Panc1 (cell line): ENCODE measurements at regions not wholly inside any gene's neighbourhood (a gene's known extent, or its start where the extent isn't known, plus 50 kb on each side); places are given as distances from the start of the nearest gene placed in this dataset.
"Not testable (repeated sequence)": the region's sequence is repeated elsewhere in the genome, so short reads cannot be mapped to it uniquely, and the experiment has no call there.

ENCODE experiments used
- ATAC-seq: fragments of 200-7000 bp; cut with Tn5 transposase; 2 replicates; pipeline ENCODE4 v1.9.1; 2020; ENCODE audit warnings: mild to moderate bottlenecking, moderate library complexity
- BruUV-seq: library from RNA; stranded (reverse); fragments of 400-500 nt; replicated peaks from 2 replicates; lab custom pipeline; 2021; lab: Mats Ljungman, UMichigan
- CTCF ChIA-PET: fragments of 300-600 bp; sonication (Branson Sonifier 250); formaldehyde crosslinking; loops from one replicate; lab custom pipeline; 2022; ENCODE audit warnings: antibody characterized with exemption; lab: Charles Lee
- POLR2A ChIA-PET: fragments of 300-600 bp; sonication (Branson Sonifier 250); formaldehyde crosslinking; loops from one replicate; lab custom pipeline; 2022; ENCODE audit warnings: antibody characterized with exemption; lab: Charles Lee
- DNase-seq: peaks from one replicate; pipeline ENCODE4 v3.0.0-alpha.2; 2010; ENCODE audit warnings: low read depth, low spot score
- H3K27ac ChIP-seq: 2 replicates; pipeline ENCODE4 v1.5.1; 2011; ENCODE audit warnings: mild to moderate bottlenecking, low read length, inconsistent platforms
- H3K27me3 ChIP-seq: fragments of 200-500 bp; sonication (Bioruptor generic); 2 replicates; pipeline ENCODE4 v1.6.0; 2014; ENCODE audit warnings: low read length, inconsistent platforms; ENCODE audit not compliant: control insufficient read depth, insufficient read depth
- H3K36me3 ChIP-seq: fragments of 200-500 bp; sonication (Bioruptor generic); 2 replicates; pipeline ENCODE4 v1.5.1; 2014; ENCODE audit warnings: inconsistent platforms, mild to moderate bottlenecking, low read length, moderate library complexity; ENCODE audit not compliant: control insufficient read depth, insufficient read depth
- H3K4me1 ChIP-seq: 2 replicates; pipeline ENCODE4 v1.5.1; 2011; ENCODE audit warnings: inconsistent platforms, mild to moderate bottlenecking, low read length, moderate library complexity; ENCODE audit not compliant: control insufficient read depth, insufficient read depth
- H3K4me3 ChIP-seq, 2 experiments: 2 replicates each; pipeline ENCODE4 v1.5.1; 2011 to 2012; ENCODE audit warnings: low read depth in 2 of 2, low read length in 2 of 2, mild to moderate bottlenecking in 2 of 2, inconsistent platforms in 1 of 2, moderate library complexity in 1 of 2
- H3K9me3 ChIP-seq: fragments of 200-500 bp; sonication (Bioruptor generic); 2 replicates; pipeline ENCODE4 v1.5.1; 2014; ENCODE audit warnings: low read depth, mild to moderate bottlenecking, inconsistent platforms, low read length, moderate library complexity; ENCODE audit not compliant: control insufficient read depth, insufficient read depth
- POLR2AphosphoS5 ChIP-seq: IDR thresholded peaks from 2 replicates; pipeline ENCODE4 v1.6.1; 2012; ENCODE audit warnings: mild to moderate bottlenecking, low read depth, low read length, moderate library complexity
- SIN3A ChIP-seq: IDR thresholded peaks from 2 replicates; pipeline ENCODE4 v1.6.1; 2012; ENCODE audit warnings: low read depth, mild to moderate bottlenecking, low read length, moderate library complexity, borderline replicate concordance; ENCODE audit not compliant: insufficient read depth
- TCF7L2 ChIP-seq: IDR thresholded peaks from 2 replicates; pipeline ENCODE4 v1.6.1; 2011; ENCODE audit warnings: mild to moderate bottlenecking, low read depth, low read length, inconsistent platforms
- in situ Hi-C: cut with HindIII; loops from 2 replicates; pipeline ENCODE4 v1.10.0; 2016; ENCODE audit warnings: low sequenced_read_pairs, low pct_unique_long_range_greater_than_20kb
- intact Hi-C: fragments of 100-400 bp; cut with micrococcal nuclease; formaldehyde crosslinking; loops from one replicate; pipeline ENCODE4 v1.10.0; 2022; ENCODE audit not compliant: unreplicated experiment
- TF ChIP-seq, protein P1 (sequence below), 2 experiments: IDR thresholded peaks; 2 replicates each; pipeline ENCODE4 v1.6.1; 2011 to 2012; ENCODE audit warnings: low read depth in 2 of 2, control low read depth in 1 of 2, low read length in 1 of 2, mild to moderate bottlenecking in 1 of 2, moderate library complexity in 1 of 2; ENCODE audit not compliant: insufficient read depth in 1 of 2
- TF ChIP-seq, protein P2 (sequence below): fragments of 450-650 bp; IDR thresholded peaks from 2 replicates; pipeline ENCODE4 v1.5.1; 2017; ENCODE audit warnings: mild to moderate bottlenecking

DNA sequence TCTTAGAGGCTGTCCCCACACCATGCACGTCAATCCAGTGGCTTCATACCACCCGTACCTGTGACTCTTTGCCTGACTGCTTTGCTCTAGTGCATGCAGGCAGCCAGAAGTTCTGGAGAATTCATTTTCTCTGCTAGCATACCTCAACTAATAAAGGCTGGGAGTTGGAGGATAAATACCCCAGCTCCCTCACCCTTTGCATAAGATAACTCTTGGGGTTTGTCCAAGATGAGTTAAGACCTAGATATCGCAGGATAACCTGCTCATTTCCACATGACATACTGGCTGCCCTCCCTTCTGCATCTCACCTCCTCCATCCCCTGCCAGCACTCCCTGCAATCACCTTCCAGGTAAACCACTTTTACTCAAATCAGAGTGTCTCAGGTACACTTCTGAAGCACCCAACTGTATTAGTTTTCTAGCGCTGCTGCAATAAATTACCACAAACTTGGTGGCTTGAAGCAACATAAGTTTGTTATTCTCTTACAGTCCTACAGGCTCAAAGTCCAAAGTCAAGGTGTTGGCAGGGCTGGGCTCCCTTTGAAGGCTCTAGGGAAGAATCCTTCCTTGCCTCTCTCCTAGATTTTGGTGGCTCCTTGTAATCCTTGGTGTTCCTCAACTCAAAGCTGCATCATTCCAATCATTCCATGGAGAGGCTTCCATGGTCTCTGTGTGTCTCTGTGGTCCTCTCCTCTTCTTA, 146.8 kb downstream of the CRLF3 start:
- no peak overlapping the region for H3K4me3 ChIP-seq
- H3K36me3 ChIP-seq = no peaks in the 10 kb centered on the region
- H3K9me3 ChIP-seq = no peaks in the 10 kb centered on the region
- no peaks in the 10 kb centered on the region for H3K4me1 ChIP-seq
- ChIA-PET POLR2A (no interaction called here), CTCF (no interaction called here)
- TF ChIP-seq TCF7L2 (no peak), POLR2AphosphoS5 (no peak), SIN3A (no peak)
- TF ChIP-seq, protein P1, sequence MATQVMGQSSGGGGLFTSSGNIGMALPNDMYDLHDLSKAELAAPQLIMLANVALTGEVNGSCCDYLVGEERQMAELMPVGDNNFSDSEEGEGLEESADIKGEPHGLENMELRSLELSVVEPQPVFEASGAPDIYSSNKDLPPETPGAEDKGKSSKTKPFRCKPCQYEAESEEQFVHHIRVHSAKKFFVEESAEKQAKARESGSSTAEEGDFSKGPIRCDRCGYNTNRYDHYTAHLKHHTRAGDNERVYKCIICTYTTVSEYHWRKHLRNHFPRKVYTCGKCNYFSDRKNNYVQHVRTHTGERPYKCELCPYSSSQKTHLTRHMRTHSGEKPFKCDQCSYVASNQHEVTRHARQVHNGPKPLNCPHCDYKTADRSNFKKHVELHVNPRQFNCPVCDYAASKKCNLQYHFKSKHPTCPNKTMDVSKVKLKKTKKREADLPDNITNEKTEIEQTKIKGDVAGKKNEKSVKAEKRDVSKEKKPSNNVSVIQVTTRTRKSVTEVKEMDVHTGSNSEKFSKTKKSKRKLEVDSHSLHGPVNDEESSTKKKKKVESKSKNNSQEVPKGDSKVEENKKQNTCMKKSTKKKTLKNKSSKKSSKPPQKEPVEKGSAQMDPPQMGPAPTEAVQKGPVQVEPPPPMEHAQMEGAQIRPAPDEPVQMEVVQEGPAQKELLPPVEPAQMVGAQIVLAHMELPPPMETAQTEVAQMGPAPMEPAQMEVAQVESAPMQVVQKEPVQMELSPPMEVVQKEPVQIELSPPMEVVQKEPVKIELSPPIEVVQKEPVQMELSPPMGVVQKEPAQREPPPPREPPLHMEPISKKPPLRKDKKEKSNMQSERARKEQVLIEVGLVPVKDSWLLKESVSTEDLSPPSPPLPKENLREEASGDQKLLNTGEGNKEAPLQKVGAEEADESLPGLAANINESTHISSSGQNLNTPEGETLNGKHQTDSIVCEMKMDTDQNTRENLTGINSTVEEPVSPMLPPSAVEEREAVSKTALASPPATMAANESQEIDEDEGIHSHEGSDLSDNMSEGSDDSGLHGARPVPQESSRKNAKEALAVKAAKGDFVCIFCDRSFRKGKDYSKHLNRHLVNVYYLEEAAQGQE (IDR thresholded peaks at IDR 0.05; ENCODE audit: insufficient read depth in 1 of 2, low read depth in 2 of 2, low read length in 1 of 2) = no peak
- TF ChIP-seq, protein P2, sequence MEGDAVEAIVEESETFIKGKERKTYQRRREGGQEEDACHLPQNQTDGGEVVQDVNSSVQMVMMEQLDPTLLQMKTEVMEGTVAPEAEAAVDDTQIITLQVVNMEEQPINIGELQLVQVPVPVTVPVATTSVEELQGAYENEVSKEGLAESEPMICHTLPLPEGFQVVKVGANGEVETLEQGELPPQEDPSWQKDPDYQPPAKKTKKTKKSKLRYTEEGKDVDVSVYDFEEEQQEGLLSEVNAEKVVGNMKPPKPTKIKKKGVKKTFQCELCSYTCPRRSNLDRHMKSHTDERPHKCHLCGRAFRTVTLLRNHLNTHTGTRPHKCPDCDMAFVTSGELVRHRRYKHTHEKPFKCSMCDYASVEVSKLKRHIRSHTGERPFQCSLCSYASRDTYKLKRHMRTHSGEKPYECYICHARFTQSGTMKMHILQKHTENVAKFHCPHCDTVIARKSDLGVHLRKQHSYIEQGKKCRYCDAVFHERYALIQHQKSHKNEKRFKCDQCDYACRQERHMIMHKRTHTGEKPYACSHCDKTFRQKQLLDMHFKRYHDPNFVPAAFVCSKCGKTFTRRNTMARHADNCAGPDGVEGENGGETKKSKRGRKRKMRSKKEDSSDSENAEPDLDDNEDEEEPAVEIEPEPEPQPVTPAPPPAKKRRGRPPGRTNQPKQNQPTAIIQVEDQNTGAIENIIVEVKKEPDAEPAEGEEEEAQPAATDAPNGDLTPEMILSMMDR = no peak
- H3K27me3 ChIP-seq = no peaks in the 10 kb centered on the region
- intact Hi-C loops = no loop called here
- no TSS peak for BruUV-seq
- H3K27ac ChIP-seq = no peak overlapping the region
- in situ Hi-C loops = no loop called here
- ATAC-seq (no peak), DNase-seq (no peak)

DNA sequence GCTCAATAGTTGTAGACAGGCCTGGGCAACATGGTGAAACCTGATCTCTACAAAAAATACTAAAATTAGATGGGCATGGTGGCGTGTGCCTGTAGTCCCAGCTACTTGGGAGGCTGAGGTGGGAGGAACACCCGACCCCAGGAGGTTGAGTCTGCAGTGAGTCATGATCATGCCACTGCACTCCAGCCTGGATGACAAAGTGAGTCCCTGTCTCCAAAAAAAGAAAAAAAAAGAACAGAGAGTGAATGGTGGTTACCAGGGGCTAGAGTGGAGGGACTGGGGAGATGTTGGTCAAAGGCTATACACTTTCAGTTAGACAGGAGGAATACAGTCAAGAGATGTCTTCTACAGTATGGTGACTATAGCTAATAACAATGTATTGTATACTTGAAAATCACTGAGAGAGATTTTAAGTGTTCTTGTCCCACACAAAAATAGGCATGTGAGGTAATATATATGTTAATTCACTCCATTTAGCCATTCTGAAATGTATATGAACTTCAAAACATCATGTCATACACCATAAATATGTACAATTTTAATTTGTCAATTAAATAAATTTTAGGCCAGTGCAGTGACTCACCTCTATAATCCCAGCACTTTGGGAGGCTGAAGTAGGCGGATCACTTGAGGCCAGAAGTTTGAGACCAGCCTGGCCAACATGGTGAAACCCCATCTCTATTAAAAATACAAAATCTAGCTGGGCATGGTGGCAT, 148.6 kb downstream of the CRLF3 start:
- CTCF ChIA-PET, H3K27me3 ChIP-seq, POLR2A ChIA-PET, BruUV-seq, DNase-seq, H3K9me3 ChIP-seq, H3K36me3 ChIP-seq, in situ Hi-C loops, intact Hi-C loops, ATAC-seq, H3K4me1 ChIP-seq, H3K4me3 ChIP-seq, H3K27ac ChIP-seq: not testable (repeated sequence)

DNA sequence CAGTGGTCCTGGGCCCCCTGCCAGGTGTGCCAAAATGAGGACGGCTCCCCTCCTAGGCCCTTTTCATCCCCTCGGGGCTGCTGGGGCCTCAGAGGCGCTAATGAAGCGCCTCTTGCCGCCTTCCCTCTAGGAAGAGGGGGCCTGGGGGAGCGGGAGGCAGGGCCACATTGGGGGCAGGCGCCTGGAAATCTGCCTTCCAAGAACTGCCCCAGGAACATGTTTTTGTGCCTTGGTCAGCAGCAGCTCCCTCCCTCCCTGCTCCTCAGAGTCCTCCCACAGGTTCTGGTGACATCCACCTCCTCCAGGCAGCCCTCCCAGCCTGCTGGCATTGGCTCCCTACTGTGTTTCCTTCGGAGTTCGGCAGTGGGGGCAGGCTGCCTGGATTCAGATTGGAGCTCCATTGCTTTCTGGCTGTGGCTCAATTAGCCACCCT, 155.3 kb downstream of the CRLF3 start:
- intact Hi-C loops, CTCF ChIA-PET: not testable (repeated sequence)

DNA sequence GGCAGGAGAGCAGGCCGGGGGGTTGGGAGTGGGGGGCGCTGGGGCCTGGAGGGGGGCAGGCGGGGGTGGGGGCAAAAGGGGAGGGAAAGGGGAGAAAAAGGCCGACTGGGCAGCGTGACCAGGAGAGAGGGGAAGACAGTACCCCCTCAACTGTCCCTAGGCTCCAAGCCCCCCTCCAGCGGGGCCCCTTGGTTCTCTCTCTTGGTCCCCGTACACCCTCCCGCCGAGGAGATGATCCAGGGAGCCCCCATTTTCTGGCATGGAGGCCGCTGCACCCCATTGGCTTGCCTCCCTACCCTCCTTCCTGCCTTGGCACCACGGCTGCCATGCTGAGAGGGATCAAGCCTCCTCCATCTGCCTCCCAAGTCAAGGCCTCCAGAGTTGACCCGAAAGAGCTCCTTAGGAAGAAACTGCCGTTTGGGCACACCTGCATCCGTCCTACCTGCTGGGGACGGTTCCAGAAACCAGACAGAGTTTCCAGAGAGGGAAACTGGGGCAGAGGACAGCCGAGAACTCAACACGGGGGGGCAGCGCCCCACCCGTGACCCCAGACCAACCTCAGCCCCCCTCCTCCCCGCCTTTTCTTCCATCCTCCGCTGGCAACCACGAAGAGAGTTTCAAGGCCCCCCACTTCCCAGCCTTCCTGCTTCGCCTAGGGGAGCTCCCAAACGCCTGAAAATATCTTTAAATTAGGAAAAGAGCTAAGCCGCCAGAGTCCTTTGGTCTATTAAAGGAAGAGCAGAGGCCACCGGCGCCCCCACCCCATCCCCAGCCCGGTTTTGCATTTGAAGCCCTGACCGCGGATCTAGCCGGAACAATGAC, 155.9 kb downstream of the CRLF3 start:
- DNase-seq, BruUV-seq, H3K27ac ChIP-seq, POLR2A ChIA-PET, H3K9me3 ChIP-seq, CTCF ChIA-PET, H3K4me1 ChIP-seq, H3K27me3 ChIP-seq, in situ Hi-C loops, H3K36me3 ChIP-seq, H3K4me3 ChIP-seq, intact Hi-C loops: not testable (repeated sequence)
- ATAC-seq = peak; percentile 53

More for the DNA sequence above, 155.3 kb downstream of the CRLF3 start:
- in situ Hi-C loops, H3K27ac ChIP-seq, POLR2A ChIA-PET, H3K4me3 ChIP-seq, ATAC-seq, H3K9me3 ChIP-seq, BruUV-seq, H3K4me1 ChIP-seq, DNase-seq, H3K27me3 ChIP-seq, H3K36me3 ChIP-seq: not testable (repeated sequence)
